Testis (tissue), 2 donors: ENCODE measurements at regions not wholly inside any gene's neighbourhood (a gene's known extent, or its start where the extent isn't known, plus 50 kb on each side); places are given as distances from the start of the nearest gene placed in this dataset.
A peak's percentile ranks its signal among the peaks of the same experiment; 100 is the strongest.

Experiments
- DNase-seq: peaks from one replicate; pipeline ENCODE4 v3.0.0-alpha.2; 2019
- H3K27ac ChIP-seq, 2 donors: fragments of 200-600 bp; sonication (generic); one replicate each; pipeline ENCODE4 v1.5.1; 2019
- H3K27me3 ChIP-seq: fragments of 200-600 bp; sonication (generic); one replicate; pipeline ENCODE4 v1.5.1; 2019
- H3K36me3 ChIP-seq: fragments of 200-600 bp; sonication (generic); one replicate; pipeline ENCODE4 v1.5.1; 2017; ENCODE audit warnings: low read depth; ENCODE audit errors: missing control alignments
- H3K4me1 ChIP-seq: fragments of 200-600 bp; sonication (generic); one replicate; pipeline ENCODE4 v1.5.1; 2019
- H3K4me3 ChIP-seq, 2 donors: fragments of 200-600 bp; sonication (generic); one replicate each; pipeline ENCODE4 v1.5.1; 2017 to 2019
- H3K9me3 ChIP-seq: fragments of 200-600 bp; sonication (generic); one replicate; pipeline ENCODE4 v1.5.1; 2017
- POLR2A ChIP-seq: fragments of 450-650 bp; IDR thresholded peaks from one replicate; pipeline ENCODE4 v1.6.1; 2017; ENCODE audit warnings: antibody characterized with exemption, mild to moderate bottlenecking, moderate library complexity
- WGBS, 2 donors: methylation state at CpG; one replicate each; pipeline ENCODE4 v1.1.5; 2018; 5-methylcytosine and 5-hydroxymethylcytosine counted together
- intact Hi-C: fragments of 100-400 bp; cut with DNase I; formaldehyde crosslinking; loops from one replicate; pipeline ENCODE4 v1.15.1; 2023; ENCODE audit warnings: low total_unique reads
- TF ChIP-seq, protein P1 (sequence below), 3 experiments: fragments of 450-650 bp in 2 of 3; fragments of 200-600 bp in 1 of 3; sonication (generic) in 1 of 3; IDR thresholded peaks; one replicate each; pipeline ENCODE4 v1.5.1; 2016 to 2019; ENCODE audit warnings: antibody characterized with exemption in 3 of 3, mild to moderate bottlenecking in 2 of 3, moderate library complexity in 1 of 3

DNA sequence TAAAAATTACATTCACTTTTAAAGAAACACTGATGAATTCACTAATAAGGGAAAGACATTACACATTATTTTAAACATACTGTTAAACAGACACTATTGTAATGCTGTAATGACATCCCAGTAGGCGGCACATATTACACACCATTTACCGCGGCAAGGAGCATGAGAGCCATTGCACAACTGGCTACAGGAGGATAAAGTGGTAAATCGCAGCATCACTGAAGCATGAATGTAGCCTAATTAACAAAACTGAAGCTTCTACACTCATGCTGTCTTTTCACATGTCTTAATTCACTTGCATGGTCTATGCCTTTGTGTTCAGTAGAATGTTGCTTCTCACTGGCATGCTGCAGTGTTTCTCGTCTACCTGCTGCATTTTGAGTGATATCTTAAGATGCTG is 1046.0 kb downstream of the MRPL39 start:
- no peaks in the 10 kb centered on the region for H3K4me1 ChIP-seq
- DNase-seq, result no peak
- H3K9me3 ChIP-seq, result no peaks in the 10 kb centered on the region
- 81 to 86% methylated on average over 5 of the region's 5 CpGs for WGBS, 2 donors
- intact Hi-C loops, result no loop called here
- no peak for TF ChIP-seq POLR2A
- TF ChIP-seq, protein P1, sequence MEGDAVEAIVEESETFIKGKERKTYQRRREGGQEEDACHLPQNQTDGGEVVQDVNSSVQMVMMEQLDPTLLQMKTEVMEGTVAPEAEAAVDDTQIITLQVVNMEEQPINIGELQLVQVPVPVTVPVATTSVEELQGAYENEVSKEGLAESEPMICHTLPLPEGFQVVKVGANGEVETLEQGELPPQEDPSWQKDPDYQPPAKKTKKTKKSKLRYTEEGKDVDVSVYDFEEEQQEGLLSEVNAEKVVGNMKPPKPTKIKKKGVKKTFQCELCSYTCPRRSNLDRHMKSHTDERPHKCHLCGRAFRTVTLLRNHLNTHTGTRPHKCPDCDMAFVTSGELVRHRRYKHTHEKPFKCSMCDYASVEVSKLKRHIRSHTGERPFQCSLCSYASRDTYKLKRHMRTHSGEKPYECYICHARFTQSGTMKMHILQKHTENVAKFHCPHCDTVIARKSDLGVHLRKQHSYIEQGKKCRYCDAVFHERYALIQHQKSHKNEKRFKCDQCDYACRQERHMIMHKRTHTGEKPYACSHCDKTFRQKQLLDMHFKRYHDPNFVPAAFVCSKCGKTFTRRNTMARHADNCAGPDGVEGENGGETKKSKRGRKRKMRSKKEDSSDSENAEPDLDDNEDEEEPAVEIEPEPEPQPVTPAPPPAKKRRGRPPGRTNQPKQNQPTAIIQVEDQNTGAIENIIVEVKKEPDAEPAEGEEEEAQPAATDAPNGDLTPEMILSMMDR (IDR thresholded peaks at IDR 0.05), result no peak
- no peak overlapping the region for H3K27ac ChIP-seq
- no peaks in the 10 kb centered on the region for H3K27me3 ChIP-seq
- no peak overlapping the region for H3K4me3 ChIP-seq
- H3K36me3 ChIP-seq, result no peaks in the 10 kb centered on the region

DNA sequence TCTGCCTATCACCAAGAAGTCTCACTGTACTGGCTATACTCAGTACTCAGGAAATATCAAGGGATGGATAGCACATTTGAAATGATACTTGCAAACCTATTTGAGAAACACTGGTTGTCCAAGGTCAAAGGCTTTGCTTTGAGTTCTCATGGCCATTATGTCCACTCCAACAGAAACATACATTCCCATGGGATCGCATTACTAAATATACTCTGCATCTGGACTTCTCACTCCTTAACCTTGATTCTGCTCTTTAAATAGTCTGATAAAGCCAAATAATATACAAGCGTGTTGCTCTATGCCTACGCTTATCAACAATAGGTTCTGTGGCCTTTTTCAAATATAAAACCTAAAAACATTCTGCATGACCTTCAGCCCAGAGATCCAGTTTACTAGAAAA is 1054.8 kb downstream of the MRPL39 start:
- Histone ChIP-seq H3K9me3 (no peaks in the 10 kb centered on the region), H3K27me3 (no peaks in the 10 kb centered on the region), H3K4me3 (no peak overlapping the region), H3K4me1 (no peaks in the 10 kb centered on the region), H3K27ac (no peak overlapping the region), H3K36me3 (no peaks in the 10 kb centered on the region)
- TF ChIP-seq, protein P1 (IDR thresholded peaks at IDR 0.05), result no peak
- TF ChIP-seq POLR2A, result no peak
- intact Hi-C loops, result no loop called here
- 35 to 57% methylated on average over 3 of the region's 3 CpGs for whole genome bisulfite sequencing, 2 donors
- DNase-seq, result no peak

- TF ChIP-seq, protein P1 (IDR thresholded peaks at IDR 0.05), result no peak
- Histone ChIP-seq H3K27ac (no peak overlapping the region), H3K9me3 (no peaks in the 10 kb centered on the region), H3K4me1 (no peaks in the 10 kb centered on the region), H3K27me3 (no peaks in the 10 kb centered on the region), H3K4me3 (no peak overlapping the region), H3K36me3 (no peaks in the 10 kb centered on the region)
- no peak for DNase-seq
- intact Hi-C loops, result no loop called here
- 74 to 82% methylated on average over 4 of the region's 4 CpGs for WGBS, 2 donors
Observed at GRCh38 chr21:24545807-24546361, 1061.4 kb downstream of the MRPL39 start.

GRCh38 chr21:24514081-24514733 is 1093.1 kb downstream of the MRPL39 start:
- WGBS, 2 donors, result 39 to 40% methylated on average over 6 of the region's 6 CpGs
- Histone ChIP-seq H3K27ac (no peak overlapping the region), H3K9me3 (no peaks in the 10 kb centered on the region), H3K4me1 (no peaks in the 10 kb centered on the region), H3K36me3 (no peaks in the 10 kb centered on the region), H3K27me3 (no peaks in the 10 kb centered on the region), H3K4me3 (no peak overlapping the region)
- intact Hi-C loops, result no loop called here
- TF ChIP-seq, protein P1 (IDR thresholded peaks at IDR 0.05), result peak in 2 of 3 experiments; percentile 21 to 65
- TF ChIP-seq POLR2A, result no peak
- DNase-seq, result no peak

- Histone ChIP-seq H3K36me3 (no peaks in the 10 kb centered on the region), H3K9me3 (no peaks in the 10 kb centered on the region), H3K4me3 (no peak overlapping the region), H3K27me3 (no peaks in the 10 kb centered on the region), H3K27ac (no peak overlapping the region), H3K4me1 (no peaks in the 10 kb centered on the region)
- 89 to 95% methylated on average over 1 of the region's 1 CpG for WGBS, 2 donors
- DNase-seq, result no peak
- intact Hi-C loops, result no loop called here
- TF ChIP-seq, protein P1 (IDR thresholded peaks at IDR 0.05), result no peak
- TF ChIP-seq POLR2A, result no peak
Observed at GRCh38 chr21:24509131-24509530, 1098.2 kb downstream of the MRPL39 start.
